ENCODE measurements at regions not wholly inside any gene's neighbourhood (a gene's known extent, or its start where the extent isn't known, plus 50 kb on each side); places are given as distances from the start of the nearest gene placed in this dataset.

DNA sequence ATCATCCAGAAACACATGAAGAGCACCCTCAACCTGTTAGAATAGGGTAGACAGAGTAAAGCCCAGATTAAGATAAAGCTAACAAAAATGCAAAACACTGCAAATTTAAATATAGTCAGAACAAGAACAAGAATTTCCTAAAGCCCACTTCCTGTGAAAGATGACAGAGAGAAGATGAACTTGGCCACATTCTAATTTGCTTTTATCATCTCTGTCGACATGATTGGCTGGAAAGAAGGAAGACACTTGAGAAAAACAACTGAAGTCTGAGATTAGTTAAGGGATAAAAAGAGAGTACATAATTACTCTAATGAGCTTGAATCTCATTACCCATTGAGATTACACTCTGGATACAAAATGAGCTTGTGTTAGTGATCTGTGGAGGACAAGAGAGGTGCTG, 537.6 kb downstream of the KLF5 start:
- no peaks in the 10 kb centered on the region for H3K27me3 ChIP-seq
- no peaks in the 10 kb centered on the region for H3K36me3 ChIP-seq
- no peaks in the 10 kb centered on the region for H3K4me1 ChIP-seq
- no peaks in the 10 kb centered on the region for H3K9me3 ChIP-seq
- intact Hi-C loops (cut with DNase I), result no loop called here
- DNase-seq, result no peak
- no peak for ATAC-seq
- no peak for TF ChIP-seq CTCF (IDR thresholded peaks at IDR 0.05)
- H3K27ac ChIP-seq, result no peak overlapping the region
- no peak overlapping the region for H3K4me3 ChIP-seq

DNA sequence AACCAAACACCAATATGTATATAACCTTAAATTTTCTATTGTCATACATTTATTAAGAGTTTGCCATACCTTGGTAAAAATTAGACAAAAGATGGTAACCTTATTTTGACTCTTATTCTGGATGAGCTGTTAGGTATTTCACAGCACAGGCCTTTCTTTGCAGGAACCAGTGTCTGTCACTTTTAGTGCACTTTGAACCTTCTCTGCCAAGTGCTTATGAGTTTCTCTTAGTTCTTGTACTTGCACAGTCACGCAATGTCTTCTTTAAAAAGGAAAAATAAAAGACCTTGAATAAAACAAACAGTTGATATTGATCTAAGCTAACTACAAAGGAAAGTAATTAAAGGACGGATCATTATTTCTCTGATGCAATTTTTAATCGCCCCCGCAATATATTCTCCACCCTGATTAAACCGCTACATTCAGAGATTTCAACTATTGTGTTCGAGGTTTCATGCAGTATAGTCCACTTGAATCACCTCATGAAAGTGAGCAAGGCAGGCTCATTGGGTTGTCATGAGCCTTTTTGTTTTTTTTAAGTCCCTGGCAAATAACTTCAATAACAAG, 534.5 kb downstream of the KLF5 start:
- H3K36me3 ChIP-seq, result no peaks in the 10 kb centered on the region
- H3K4me3 ChIP-seq, result no peak overlapping the region
- no peaks in the 10 kb centered on the region for H3K27me3 ChIP-seq
- no peak for TF ChIP-seq CTCF (IDR thresholded peaks at IDR 0.05)
- intact Hi-C loops (cut with DNase I), result no loop called here
- H3K27ac ChIP-seq, result no peak overlapping the region
- DNase-seq (no peak), ATAC-seq (no peak)
- H3K4me1 ChIP-seq, result no peaks in the 10 kb centered on the region
- no peaks in the 10 kb centered on the region for H3K9me3 ChIP-seq

- Histone ChIP-seq H3K27me3 (no peaks in the 10 kb centered on the region), H3K9me3 (no peaks in the 10 kb centered on the region), H3K36me3 (no peaks in the 10 kb centered on the region), H3K4me1 (no peaks in the 10 kb centered on the region), H3K4me3 (no peak overlapping the region), H3K27ac (no peak overlapping the region)
- no peak for TF ChIP-seq CTCF (IDR thresholded peaks at IDR 0.05)
- no peak for DNase-seq
- intact Hi-C loops (cut with DNase I), result no loop called here
- ATAC-seq, result no peak
Observed at GRCh38 chr13:73591861-73592260, 533.1 kb downstream of the KLF5 start.

DNA sequence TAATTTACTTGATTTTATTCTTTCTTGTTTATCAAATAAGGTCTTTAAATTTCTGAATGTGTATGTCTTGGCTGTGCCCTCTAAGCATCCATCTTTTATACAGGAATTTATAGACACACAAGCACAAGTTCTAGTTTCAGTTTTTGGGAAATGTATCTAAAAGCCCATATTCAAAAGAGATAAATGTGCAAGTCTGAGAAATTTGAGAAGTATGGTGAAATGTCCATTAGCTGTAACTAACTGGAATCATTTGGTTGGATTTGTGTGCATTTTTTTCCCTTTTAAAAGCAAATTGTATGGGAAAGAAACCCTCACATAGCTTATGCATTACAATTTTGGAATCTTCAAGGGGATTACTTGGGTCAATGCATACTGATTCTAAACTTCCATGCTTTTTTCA, 532.0 kb downstream of the KLF5 start:
- H3K36me3 ChIP-seq, result no peaks in the 10 kb centered on the region
- intact Hi-C loops (cut with DNase I), result no loop called here
- no peaks in the 10 kb centered on the region for H3K4me1 ChIP-seq
- H3K9me3 ChIP-seq, result no peaks in the 10 kb centered on the region
- TF ChIP-seq CTCF (IDR thresholded peaks at IDR 0.05), result no peak
- DNase-seq, result no peak
- ATAC-seq, result no peak
- H3K27ac ChIP-seq, result no peak overlapping the region
- H3K4me3 ChIP-seq, result no peak overlapping the region
- no peaks in the 10 kb centered on the region for H3K27me3 ChIP-seq

DNA sequence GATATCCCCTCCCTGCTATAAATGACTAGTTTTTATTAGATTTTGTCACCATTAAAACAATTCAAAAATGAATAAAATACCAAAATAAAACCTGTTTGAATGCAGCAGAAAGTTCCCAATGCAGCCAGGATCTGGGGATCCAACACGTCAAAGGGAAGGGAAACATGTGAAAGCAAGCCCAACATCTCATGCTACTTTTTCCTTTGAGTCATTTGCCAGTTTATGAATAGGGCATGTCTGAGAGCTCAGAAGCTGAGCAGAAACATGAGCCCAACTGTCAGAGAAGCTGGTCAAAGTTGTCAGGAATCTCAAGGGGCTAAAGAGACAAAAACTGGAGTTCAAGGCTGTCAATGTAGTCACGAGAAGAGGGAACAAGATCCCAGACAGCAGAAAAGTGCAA, 526.4 kb downstream of the KLF5 start:
- no peak overlapping the region for H3K4me3 ChIP-seq
- H3K4me1 ChIP-seq, result no peaks in the 10 kb centered on the region
- H3K36me3 ChIP-seq, result no peaks in the 10 kb centered on the region
- H3K27me3 ChIP-seq, result no peaks in the 10 kb centered on the region
- no peaks in the 10 kb centered on the region for H3K9me3 ChIP-seq
- DNase-seq, result no peak
- no peak for ATAC-seq
- TF ChIP-seq CTCF (IDR thresholded peaks at IDR 0.05), result no peak
- no peak overlapping the region for H3K27ac ChIP-seq
- intact Hi-C loops (cut with DNase I), result no loop called here

- intact Hi-C loops (cut with DNase I), result no loop called here
- Histone ChIP-seq H3K4me1 (no peaks in the 10 kb centered on the region), H3K27ac (no peak overlapping the region), H3K4me3 (no peak overlapping the region), H3K9me3 (no peaks in the 10 kb centered on the region), H3K27me3 (no peaks in the 10 kb centered on the region), H3K36me3 (no peaks in the 10 kb centered on the region)
- no peak for TF ChIP-seq CTCF (IDR thresholded peaks at IDR 0.05)
- ATAC-seq, result no peak
- DNase-seq, result no peak
Observed at GRCh38 chr13:73583331-73583730, 524.5 kb downstream of the KLF5 start.

Data from upper lobe of right lung (tissue), 1 donor.